Peyer's patch (tissue), 4 donors: ENCODE measurements at regions not wholly inside any gene's neighbourhood (a gene's known extent, or its start where the extent isn't known, plus 50 kb on each side); places are given as distances from the start of the nearest gene placed in this dataset.

ENCODE experiments used
- POLR2A ChIP-seq, 2 donors: fragments of 450-650 bp; IDR thresholded peaks; one replicate each; pipeline ENCODE4 v1.5.1; 2017; ENCODE audit warnings: antibody characterized with exemption in 2 of 2, mild to moderate bottlenecking in 2 of 2, moderate library complexity in 2 of 2
- TF ChIP-seq, protein P1 (sequence below), 6 experiments: fragments of 450-650 bp in 4 of 6; fragments of 200-600 bp in 2 of 6; sonication (generic) in 1 of 6; IDR thresholded peaks; one replicate each; pipeline ENCODE4 v1.5.1; 2017 to 2019; ENCODE audit warnings: antibody characterized with exemption in 6 of 6, mild to moderate bottlenecking in 3 of 6, moderate library complexity in 1 of 6

DNA sequence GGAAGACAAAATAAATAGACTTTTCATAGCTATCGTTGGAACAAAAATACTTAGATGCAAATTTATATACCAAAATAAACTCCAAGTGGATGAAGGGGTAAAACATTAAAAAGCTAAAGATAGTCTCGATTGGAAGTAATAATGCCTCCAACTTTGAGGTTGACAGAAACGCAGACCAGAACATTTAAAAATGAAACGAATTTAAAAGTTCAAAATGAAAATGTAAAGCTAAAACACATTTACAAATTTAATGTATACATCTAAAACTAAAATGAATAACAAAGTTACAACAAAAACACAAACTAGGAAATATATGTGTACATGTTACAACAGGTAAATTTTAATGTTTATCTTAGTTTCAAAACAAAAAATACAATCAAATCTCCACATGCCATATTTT, 107.5 kb upstream of the AKR1E2 start:
- TF ChIP-seq POLR2A (IDR thresholded peaks at IDR 0.05): no peak
- TF ChIP-seq, protein P1, sequence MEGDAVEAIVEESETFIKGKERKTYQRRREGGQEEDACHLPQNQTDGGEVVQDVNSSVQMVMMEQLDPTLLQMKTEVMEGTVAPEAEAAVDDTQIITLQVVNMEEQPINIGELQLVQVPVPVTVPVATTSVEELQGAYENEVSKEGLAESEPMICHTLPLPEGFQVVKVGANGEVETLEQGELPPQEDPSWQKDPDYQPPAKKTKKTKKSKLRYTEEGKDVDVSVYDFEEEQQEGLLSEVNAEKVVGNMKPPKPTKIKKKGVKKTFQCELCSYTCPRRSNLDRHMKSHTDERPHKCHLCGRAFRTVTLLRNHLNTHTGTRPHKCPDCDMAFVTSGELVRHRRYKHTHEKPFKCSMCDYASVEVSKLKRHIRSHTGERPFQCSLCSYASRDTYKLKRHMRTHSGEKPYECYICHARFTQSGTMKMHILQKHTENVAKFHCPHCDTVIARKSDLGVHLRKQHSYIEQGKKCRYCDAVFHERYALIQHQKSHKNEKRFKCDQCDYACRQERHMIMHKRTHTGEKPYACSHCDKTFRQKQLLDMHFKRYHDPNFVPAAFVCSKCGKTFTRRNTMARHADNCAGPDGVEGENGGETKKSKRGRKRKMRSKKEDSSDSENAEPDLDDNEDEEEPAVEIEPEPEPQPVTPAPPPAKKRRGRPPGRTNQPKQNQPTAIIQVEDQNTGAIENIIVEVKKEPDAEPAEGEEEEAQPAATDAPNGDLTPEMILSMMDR (IDR thresholded peaks at IDR 0.05): no peak
